ENCODE measurements at regions not wholly inside any gene's neighbourhood (a gene's known extent, or its start where the extent isn't known, plus 50 kb on each side); places are given as distances from the start of the nearest gene placed in this dataset.

- peak; percentile 17 for DNase-seq
These were observed 191.2 kb upstream of the TCF21 start for GRCh38 chr6:133697666-133698065.

GRCh38 chr6:133698272-133698671, 190.6 kb upstream of the TCF21 start:
- no peak for DNase-seq

- no peak for DNase-seq
These were observed 189.1 kb upstream of the TCF21 start for GRCh38 chr6:133699741-133700385.

- DNase-seq = peak; percentile 22
These were observed 187.1 kb upstream of the TCF21 start for GRCh38 chr6:133701633-133702331.

GRCh38 chr6:133704371-133704770, 184.5 kb upstream of the TCF21 start:
- no peak for DNase-seq

GRCh38 chr6:133705066-133705465, 183.8 kb upstream of the TCF21 start:
- no peak for DNase-seq

DNA sequence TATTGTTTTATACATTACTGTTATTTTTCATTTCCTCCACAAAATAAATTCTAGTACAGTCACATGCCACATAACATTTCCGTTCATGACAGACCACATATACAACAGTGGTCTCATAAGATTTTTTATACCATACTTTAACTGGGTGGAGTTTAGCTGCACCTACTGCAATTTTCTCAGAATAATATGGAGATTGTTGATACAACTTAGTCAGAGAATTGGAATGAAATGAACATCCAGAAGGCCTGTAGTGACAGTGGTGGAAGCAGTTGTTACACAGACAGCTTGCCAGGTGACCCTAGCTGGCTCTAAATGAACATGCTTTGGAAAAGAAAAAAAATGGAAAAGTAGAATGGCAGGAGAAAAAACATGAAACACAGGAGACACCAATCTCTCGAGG, 183.2 kb upstream of the TCF21 start:
- no peak for DNase-seq

DNA sequence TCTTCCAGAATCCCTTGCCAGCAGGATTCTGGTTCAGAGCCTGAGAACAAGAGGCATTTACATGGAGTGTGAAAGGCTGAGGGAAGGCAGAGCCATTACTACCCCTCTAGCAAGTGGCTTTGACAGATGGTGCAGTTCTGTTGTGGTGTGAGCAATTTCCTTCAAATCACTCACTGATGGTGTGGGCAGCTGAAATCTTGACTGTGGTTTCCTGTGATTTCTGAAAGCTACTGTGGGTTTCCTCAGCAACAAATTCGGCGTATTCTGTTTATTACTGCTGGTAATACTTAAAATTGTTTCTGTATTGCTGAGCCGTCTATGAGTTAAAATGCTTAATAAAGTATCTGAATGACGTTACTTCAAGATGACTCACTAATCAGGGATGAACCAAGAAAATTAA, 181.5 kb upstream of the TCF21 start:
- DNase-seq = peak; percentile 48

DNA sequence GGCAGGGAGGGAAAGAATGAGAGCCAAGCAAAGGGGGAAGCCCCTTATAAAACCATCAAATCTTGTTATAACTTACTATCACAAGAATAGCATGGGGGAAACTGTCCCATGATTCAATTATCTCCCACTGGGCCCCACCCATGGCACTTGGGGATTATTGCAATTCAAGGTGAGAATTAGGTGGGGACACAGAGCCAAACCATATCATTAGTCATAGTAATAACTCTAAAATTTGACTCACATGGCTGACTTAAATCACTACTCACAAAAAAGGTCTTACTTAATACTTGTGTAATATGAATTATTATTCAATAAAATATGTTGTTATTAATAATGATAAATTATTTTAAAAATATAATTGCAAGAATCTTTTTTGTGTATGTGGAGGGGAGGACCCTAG, 178.1 kb upstream of the TCF21 start:
- no peak for DNase-seq

GRCh38 chr6:133715270-133715669, 173.6 kb upstream of the TCF21 start:
- DNase-seq = no peak

- DNase-seq = no peak
These were observed 164.2 kb upstream of the TCF21 start for GRCh38 chr6:133724726-133725125.

GRCh38 chr6:133726188-133726587, 162.7 kb upstream of the TCF21 start:
- DNase-seq = no peak

- DNase-seq = no peak
These were observed 158.0 kb upstream of the TCF21 start for GRCh38 chr6:133730881-133731280.

GRCh38 chr6:133740218-133740617, 148.7 kb upstream of the TCF21 start:
- DNase-seq = no peak

DNA sequence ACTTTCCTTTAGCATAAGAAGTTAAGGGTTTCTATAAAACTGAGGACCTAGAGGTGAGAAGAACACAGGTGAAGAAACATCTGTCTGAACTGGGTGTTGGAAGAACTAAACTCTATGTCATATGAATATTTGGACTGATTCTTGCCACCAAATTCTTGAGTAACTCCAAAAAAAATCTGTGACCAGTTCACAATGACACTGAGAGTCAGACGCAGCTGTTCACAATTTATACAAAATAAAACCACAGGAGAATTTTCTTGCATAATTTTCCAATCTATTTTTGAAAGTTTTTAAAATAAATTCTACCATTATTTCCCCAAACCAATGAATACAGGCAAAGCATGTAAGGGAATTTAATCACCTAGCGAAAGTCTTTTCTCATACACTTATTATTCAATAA, 148.1 kb upstream of the TCF21 start:
- no peak for DNase-seq

DNA sequence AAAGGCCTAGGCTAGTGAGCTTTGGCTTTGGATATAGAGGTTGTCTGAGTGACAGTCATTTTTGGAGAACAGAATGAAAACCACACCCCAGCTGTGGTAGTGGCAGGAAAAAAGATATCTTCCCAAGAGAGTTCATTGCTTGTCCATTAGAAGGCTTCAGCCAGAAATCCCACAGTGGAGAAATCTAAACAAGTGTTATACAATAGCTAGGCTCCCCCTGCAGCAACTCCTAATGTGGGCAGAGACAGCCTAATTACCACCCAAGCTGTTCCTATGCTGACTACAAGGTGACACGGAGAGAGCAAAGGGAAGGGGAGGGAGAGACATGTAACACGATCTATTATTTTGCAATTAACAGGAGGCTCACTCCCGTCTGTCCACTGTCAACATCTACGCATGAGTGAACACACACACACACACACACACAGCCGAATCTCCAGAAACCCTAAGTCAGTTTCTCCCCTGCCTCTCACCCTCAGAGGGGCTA, 147.5 kb upstream of the TCF21 start:
- DNase-seq = peak; percentile 81

DNA sequence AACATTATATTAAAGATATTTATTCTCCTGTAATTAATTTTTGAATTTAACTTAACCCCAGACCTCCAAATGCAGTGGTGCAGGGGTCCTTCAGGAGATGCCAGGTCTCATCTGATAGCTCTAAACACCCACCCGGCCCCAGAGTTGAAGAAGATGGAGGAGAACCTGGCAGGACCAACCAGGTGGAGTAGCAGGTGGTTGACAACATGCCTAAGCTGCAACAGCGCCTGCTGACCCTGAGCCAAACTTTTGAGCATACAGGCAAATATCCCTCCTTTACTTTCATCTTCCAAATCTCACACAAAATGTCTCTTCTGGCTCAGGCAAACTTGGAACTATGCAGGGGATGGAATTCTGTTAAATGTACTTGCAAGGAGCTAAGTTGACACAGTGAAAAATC, 145.3 kb upstream of the TCF21 start:
- no peak for DNase-seq

- DNase-seq = no peak
These were observed 142.5 kb upstream of the TCF21 start for GRCh38 chr6:133746417-133746770.

DNA sequence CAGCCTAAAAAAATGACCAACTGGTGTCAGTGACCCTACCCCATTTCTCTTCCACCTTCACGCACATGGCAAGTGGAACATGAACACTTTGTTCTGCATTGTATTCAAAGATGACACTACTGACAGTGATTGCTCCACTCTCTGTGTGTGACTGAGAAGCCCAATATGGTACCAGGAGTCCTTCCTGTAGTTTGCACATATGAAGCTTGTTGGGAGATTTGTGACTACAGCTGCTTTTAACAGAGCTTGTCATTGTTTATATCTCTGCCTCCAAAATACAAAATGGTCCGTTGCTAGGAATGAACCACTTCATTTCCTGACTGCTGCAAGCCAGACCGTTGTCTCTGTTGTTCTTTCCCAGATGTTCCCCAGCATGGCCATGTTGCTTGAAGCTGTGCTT, 140.3 kb upstream of the TCF21 start:
- no peak for DNase-seq

DNA sequence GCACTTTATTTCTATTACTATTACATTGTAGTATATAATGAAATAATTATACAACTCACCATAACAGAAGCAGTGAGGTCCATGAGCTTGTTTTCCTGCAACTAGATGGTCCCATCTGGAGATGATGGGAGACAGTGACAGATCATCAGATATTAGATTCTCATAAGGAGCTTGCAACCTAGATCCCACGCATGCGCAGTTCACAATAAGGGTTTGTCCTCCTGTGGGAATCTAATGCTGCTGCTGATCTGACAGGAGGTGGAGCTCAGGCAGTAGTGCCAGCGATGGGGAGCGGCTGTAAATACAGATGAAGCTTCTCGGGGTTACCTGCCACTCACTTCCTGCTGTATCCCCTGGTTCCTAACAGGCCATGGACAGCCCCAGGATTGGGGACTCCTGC, 139.5 kb upstream of the TCF21 start:
- DNase-seq = no peak

GRCh38 chr6:133752129-133752528, 136.8 kb upstream of the TCF21 start:
- DNase-seq = no peak

GRCh38 chr6:133753756-133754155, 135.2 kb upstream of the TCF21 start:
- DNase-seq = no peak

GRCh38 chr6:133754298-133754697, 134.6 kb upstream of the TCF21 start:
- DNase-seq = no peak

- DNase-seq = no peak
These were observed 132.7 kb upstream of the TCF21 start for GRCh38 chr6:133756078-133756695.

All from eye (tissue), 1 donor.